WERI-Rb-1 (cell line): ENCODE measurements at regions not wholly inside any gene's neighbourhood (a gene's known extent, or its start where the extent isn't known, plus 50 kb on each side); places are given as distances from the start of the nearest gene placed in this dataset.

Experiments used
- DNase-seq: peaks from one replicate; pipeline ENCODE4 v3.0.0-alpha.2; 2020
- H3K27ac ChIP-seq: fragments of 250-450 bp; sonication (Bioruptor Pico); 2 replicates; pipeline ENCODE4 v1.5.1; 2020; ENCODE audit warnings: mild to moderate bottlenecking, moderate library complexity
- H3K27me3 ChIP-seq: fragments of 250-450 bp; sonication (Bioruptor Pico); 2 replicates; pipeline ENCODE4 v1.5.1; 2021; ENCODE audit warnings: mild to moderate bottlenecking, low read depth, moderate library complexity; ENCODE audit not compliant: insufficient read depth, severe bottlenecking
- H3K36me3 ChIP-seq: fragments of 250-450 bp; sonication (Bioruptor Pico); 2 replicates; pipeline ENCODE4 v1.5.1; 2020; ENCODE audit warnings: mild to moderate bottlenecking, moderate library complexity
- H3K4me3 ChIP-seq: 2 replicates; pipeline ENCODE4 v1.5.1; 2011; ENCODE audit warnings: low read depth, mild to moderate bottlenecking, control low read depth, low read length
- H3K9me3 ChIP-seq: fragments of 250-450 bp; sonication (Bioruptor Pico); 2 replicates; pipeline ENCODE4 v1.5.1; 2021; ENCODE audit warnings: mild to moderate bottlenecking, moderate library complexity; ENCODE audit not compliant: severe bottlenecking
- CTCF ChIP-seq: IDR thresholded peaks from 2 replicates; pipeline ENCODE4 v1.5.1; 2011; ENCODE audit warnings: low read depth, mild to moderate bottlenecking, control low read depth, inconsistent platforms, low read length

GRCh38 chr11:70577948-70578347 is 179.6 kb downstream of the CTTN start:
- Histone ChIP-seq H3K27ac (no peak overlapping the region), H3K4me3 (no peak overlapping the region), H3K36me3 (no peaks in the 10 kb centered on the region), H3K27me3 (no peaks in the 10 kb centered on the region), H3K9me3 (no peaks in the 10 kb centered on the region)
- TF ChIP-seq CTCF, result no peak
- DNase-seq, result no peak

- Histone ChIP-seq H3K27ac (no peak overlapping the region), H3K27me3 (no peaks in the 10 kb centered on the region), H3K4me3 (no peak overlapping the region), H3K36me3 (no peaks in the 10 kb centered on the region), H3K9me3 (no peaks in the 10 kb centered on the region)
- no peak for TF ChIP-seq CTCF
- no peak for DNase-seq
Observed at GRCh38 chr11:70578371-70578770, 180.0 kb downstream of the CTTN start.

- Histone ChIP-seq H3K36me3 (no peaks in the 10 kb centered on the region), H3K4me3 (no peak overlapping the region), H3K27me3 (no peaks in the 10 kb centered on the region), H3K27ac (no peak overlapping the region), H3K9me3 (no peaks in the 10 kb centered on the region)
- DNase-seq, result no peak
- TF ChIP-seq CTCF, result no peak
Observed at GRCh38 chr11:70578831-70579230, 180.5 kb downstream of the CTTN start.

GRCh38 chr11:70579316-70579955 is 181.1 kb downstream of the CTTN start:
- H3K36me3 ChIP-seq, result no peaks in the 10 kb centered on the region
- DNase-seq, result no peak
- no peaks in the 10 kb centered on the region for H3K9me3 ChIP-seq
- H3K4me3 ChIP-seq, result no peak overlapping the region
- no peaks in the 10 kb centered on the region for H3K27me3 ChIP-seq
- no peak overlapping the region for H3K27ac ChIP-seq
- TF ChIP-seq CTCF, result no peak

- no peaks in the 10 kb centered on the region for H3K36me3 ChIP-seq
- no peak for DNase-seq
- H3K4me3 ChIP-seq, result no peak overlapping the region
- TF ChIP-seq CTCF, result no peak
- no peak overlapping the region for H3K27ac ChIP-seq
- H3K27me3 ChIP-seq, result no peaks in the 10 kb centered on the region
- no peaks in the 10 kb centered on the region for H3K9me3 ChIP-seq
Observed at GRCh38 chr11:70580036-70580805, 181.9 kb downstream of the CTTN start.
